ENCODE measurements at regions not wholly inside any gene's neighbourhood (a gene's known extent, or its start where the extent isn't known, plus 50 kb on each side); places are given as distances from the start of the nearest gene placed in this dataset.
"Not testable (repeated sequence)": the region's sequence is repeated elsewhere in the genome, so short reads cannot be mapped to it uniquely, and the experiment has no call there.

DNA sequence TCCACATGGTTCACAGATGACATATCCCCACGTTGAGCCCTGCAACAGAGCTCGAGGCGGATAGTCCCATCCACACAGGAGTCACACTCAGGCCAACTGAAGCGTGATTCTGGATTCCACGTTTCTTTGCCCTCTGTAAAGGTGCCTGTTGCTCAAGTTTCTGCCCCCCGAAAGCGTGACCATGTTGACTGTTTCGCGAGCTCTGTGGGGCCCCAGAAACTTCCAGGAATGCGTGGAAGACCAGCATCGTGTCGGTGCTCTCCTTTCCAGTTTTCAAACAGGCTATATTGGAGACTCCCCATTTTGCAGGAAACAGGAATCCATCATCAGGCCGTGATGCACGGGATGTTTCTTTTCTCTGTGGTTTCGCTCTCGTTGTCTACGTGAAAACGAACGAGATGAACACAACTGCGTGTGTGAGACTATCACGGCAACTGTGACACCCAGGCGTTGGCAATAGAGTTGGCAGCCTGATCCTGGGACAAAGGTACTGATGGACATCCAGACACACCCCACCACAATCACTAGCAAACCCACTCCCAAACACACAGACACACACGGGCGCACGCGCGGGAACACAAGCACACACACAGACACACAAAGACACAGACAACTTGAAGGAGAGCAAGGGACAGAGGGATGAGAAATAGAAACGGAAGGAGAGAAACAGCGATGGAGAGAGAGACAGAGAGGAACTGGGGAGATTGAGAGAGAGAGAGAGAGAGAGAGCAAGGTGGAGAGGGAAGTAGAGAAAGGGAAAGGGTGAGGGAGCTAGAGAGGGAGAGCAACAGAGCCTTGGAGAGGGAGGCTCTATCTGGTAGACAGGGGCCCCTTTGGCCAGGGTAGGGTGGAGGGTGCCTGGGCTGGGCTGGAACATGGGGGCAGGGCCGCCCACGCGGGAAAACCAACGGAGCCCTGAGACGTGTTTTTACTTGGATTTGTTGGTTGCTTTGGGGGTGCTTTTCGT lies 1609.3 kb downstream of the SPATA31A7 start:
- not testable (repeated sequence) for DNase-seq (ENCODE audit: low read depth in 1 of 2, low spot score in 1 of 2)

- DNase-seq (ENCODE audit: low read depth in 1 of 2, low spot score in 1 of 2): not testable (repeated sequence)
Observed at GRCh38 chr9:62799851-62800371, 1610.1 kb downstream of the SPATA31A7 start.

- DNase-seq (ENCODE audit: low read depth in 1 of 2, low spot score in 1 of 2): not testable (repeated sequence)
Observed at GRCh38 chr9:62800451-62801371, 1610.9 kb downstream of the SPATA31A7 start.

DNA sequence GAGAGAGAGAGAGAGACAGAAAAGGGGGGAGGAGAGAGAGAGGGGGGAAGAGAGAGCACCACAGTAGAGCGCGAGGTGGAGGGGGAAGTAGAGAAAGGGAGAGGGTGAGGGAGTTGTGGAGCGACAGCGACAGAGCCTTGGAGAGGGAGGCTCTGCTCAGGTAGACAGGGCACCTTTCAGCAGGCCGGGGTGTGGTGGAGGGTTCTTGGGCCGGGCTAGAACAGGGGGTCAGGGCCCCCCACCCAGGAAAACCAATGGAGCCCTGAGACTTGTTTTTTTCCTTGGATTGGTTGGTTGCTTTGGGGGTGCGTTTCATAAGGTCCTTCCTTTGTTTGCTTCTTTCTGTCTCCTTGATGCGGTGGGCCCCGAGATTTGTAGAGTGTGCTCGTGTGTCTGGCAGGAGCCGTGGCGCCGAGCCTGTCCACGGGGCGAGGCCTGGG lies 1611.6 kb downstream of the SPATA31A7 start:
- DNase-seq (ENCODE audit: low read depth in 1 of 2, low spot score in 1 of 2): not testable (repeated sequence)

- peak in 1 of 2 donors; percentile 43 for DNase-seq (ENCODE audit: low read depth in 1 of 2, low spot score in 1 of 2)
Observed at GRCh38 chr9:62801961-62802718, 1612.3 kb downstream of the SPATA31A7 start.

DNA sequence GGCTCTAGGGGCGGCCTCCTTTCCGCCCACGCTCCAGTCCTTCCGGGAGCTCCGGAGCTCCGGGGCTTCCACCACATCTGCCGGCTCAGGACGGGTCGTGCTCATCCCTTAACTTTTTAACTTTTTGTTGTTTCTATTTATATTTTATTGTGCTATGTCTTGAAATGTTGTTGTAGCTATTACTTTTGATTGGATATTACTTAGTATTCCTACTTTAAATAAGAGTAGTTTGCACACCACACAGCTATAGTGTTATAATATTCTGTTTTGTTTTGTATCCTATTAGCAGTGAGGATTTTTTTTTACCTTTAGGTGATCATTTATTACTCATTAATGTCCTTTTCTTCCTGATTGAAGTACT lies 1612.9 kb downstream of the SPATA31A7 start:
- not testable (repeated sequence) for DNase-seq (ENCODE audit: low read depth in 1 of 2, low spot score in 1 of 2)

GRCh38 chr9:62803099-62803498 lies 1613.3 kb downstream of the SPATA31A7 start:
- not testable (repeated sequence) for DNase-seq (ENCODE audit: low read depth in 1 of 2, low spot score in 1 of 2)

DNA sequence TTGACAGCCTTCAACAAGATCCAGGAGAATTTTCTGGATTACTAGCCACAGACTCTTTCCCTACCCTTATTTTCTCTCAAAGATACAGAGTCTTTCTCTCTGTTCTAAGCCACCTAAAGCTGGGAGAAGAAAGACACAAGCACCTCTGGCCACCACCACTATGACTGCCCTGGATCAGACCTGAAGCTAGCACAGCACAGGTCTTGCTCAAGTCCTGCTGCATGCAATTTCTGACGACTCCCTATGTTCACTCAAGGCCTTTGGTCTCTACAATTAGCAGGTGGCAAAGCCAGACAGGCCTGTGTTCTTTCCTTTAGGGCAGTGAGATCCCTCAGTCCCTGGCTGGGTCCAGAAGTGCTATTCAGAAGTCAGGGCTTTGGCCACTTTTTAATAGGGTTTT lies 1614.5 kb downstream of the SPATA31A7 start:
- not testable (repeated sequence) for DNase-seq (ENCODE audit: low read depth in 1 of 2, low spot score in 1 of 2)

GRCh38 chr9:62807424-62807823 lies 1617.6 kb downstream of the SPATA31A7 start:
- not testable (repeated sequence) for DNase-seq (ENCODE audit: low read depth in 1 of 2, low spot score in 1 of 2)

GRCh38 chr9:62808081-62808480 lies 1618.2 kb downstream of the SPATA31A7 start:
- not testable (repeated sequence) for DNase-seq (ENCODE audit: low read depth in 1 of 2, low spot score in 1 of 2)

- not testable (repeated sequence) for DNase-seq (ENCODE audit: low read depth in 1 of 2, low spot score in 1 of 2)
Observed at GRCh38 chr9:62810318-62810717, 1620.5 kb downstream of the SPATA31A7 start.

- DNase-seq (ENCODE audit: low read depth in 1 of 2, low spot score in 1 of 2): not testable (repeated sequence)
Observed at GRCh38 chr9:62810811-62811315, 1621.0 kb downstream of the SPATA31A7 start.

DNA sequence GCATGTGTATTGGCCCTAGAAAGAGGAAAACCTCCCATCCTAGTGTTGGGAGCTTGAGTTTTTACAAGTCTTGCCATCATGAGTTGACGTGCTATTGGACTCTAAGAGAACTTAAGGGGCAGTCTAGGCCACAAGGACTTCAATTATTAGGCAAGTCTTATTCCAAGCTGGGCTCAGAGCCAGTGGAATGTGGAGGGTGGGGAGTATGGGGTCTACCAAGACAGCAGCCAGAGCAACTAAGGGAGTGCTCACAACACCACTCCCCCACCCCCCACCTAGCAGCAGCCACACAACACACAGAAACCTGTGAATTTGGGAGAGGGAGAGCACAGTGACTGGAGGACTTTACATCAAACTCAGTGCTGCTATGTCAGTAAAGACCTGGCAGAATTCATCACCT lies 1625.6 kb downstream of the SPATA31A7 start:
- not testable (repeated sequence) for DNase-seq (ENCODE audit: low read depth in 1 of 2, low spot score in 1 of 2)

DNA sequence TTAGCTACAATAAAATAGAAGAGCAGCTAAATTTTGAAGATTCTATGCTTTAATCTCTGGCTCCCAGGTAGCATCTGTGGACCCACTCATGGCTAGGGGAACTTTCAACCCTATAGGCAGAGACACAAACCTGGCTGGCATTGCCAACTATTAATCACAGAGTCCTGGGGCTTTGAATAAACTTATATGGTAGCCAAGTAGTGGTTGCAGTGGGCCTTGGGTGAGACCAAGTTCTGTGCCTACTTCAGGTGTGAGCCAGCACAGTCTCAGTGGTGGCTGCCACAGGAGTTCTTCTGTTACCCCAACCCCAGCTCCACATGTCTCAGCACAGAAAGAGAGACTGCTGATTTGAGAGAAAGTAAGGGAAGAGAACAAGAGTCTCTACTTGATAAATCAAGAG lies 1626.5 kb downstream of the SPATA31A7 start:
- DNase-seq (ENCODE audit: low read depth in 1 of 2, low spot score in 1 of 2): not testable (repeated sequence)

- not testable (repeated sequence) for DNase-seq (ENCODE audit: low read depth in 1 of 2, low spot score in 1 of 2)
Observed at GRCh38 chr9:62817214-62817613, 1627.4 kb downstream of the SPATA31A7 start.

DNA sequence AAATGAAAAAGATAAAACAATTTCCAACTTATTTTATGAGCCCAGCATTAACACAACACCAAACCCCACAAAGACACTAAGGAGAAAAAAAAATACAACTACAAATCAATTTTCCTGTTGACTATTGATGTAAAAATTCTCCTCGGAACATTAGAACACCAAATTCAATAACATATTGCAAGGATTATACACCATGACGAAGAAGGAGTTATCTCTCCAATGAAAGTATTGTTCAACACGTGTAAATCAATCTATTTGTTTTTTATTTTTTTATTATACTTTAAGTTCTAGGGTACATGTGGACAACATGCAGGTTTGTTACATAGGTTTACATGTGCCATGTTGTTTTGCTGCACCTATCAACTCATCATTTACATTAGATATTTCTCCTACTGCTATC lies 1632.3 kb downstream of the SPATA31A7 start:
- not testable (repeated sequence) for DNase-seq (ENCODE audit: low read depth in 1 of 2, low spot score in 1 of 2)

DNA sequence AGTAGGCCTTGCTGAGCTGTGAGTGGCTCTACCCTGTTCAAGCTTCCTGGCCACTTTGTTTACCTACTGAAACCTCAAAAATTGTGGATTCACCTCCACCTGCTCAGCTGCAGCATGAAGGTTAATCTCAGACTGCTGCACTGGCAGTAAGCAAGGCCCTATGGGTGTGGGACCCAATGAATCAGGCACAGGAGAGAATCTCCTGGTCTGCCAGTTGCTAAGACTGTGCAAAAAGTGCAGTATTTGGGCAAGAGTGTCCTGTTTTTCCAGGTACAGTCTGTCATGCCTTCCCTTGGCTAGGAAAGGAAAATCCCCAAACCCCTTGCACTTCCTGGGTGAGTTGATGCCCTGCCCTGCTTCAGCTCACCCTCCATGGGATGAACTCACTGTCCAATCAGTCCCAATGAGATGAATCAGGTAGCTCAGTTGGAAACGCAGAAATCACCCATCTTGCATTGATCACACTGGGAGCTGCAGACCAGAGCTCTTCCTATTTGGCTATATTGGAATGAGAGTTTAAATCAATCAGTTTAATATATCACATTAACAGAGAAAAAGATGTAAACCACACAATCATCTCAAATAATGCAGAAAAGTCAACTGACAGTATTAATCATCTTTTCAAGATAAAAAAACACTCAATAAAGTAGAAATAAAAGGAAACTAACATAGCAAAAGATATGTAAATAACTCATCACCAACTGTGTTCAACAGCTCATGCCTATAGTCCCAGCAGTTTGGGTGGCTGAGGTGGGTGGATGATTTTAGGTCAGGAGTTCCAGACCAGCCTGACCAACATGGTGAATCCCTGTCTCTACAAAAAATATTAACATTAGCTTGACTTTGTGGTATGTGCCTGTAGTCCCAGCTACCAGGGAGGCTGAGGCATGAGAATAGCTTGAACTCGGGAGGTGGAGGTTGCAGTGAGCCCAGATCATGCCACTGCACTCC lies 1638.4 kb downstream of the SPATA31A7 start:
- DNase-seq (ENCODE audit: low read depth in 1 of 2, low spot score in 1 of 2): not testable (repeated sequence)

DNA sequence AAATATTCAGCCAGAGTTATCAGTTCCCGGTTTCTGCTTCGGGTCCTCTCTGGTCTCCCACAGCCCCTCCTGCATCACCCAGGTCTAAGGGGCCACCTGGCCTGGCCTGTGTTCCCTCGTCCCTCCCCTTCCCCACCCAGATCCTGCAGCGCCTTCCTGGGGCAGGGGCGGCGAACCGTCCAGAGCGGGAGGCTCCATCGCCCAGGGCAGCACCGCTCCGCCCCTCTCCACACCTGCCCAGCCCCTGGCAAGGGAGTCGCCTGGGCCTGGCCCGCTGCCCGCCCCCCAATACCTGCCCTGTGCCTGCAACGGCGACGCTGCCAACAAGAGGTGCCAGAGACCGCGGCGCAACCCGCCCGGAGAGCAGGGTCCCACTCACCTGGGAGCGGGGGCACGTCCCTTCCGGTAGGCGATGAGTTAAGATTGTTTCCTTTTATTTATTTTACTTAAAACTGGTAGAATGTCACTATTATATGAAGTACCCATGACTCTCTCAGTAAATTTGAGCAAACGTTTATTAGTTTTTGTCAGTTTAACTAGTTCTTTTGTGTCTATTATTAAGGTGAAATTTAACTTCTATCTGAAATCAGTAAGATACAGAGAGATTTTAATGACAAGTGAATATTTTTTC lies 1641.1 kb downstream of the SPATA31A7 start:
- DNase-seq (ENCODE audit: low read depth in 1 of 2, low spot score in 1 of 2): not testable (repeated sequence)
